GDM1 (cell line): ENCODE measurements at regions not wholly inside any gene's neighbourhood (a gene's known extent, or its start where the extent isn't known, plus 50 kb on each side); places are given as distances from the start of the nearest gene placed in this dataset.

Experiments
- DNase-seq: peaks from one replicate; lab custom pipeline; 2025; lab: John Stamatoyannopoulos, UW

- no peak for DNase-seq
These were observed 210.5 kb downstream of the CTTN start for GRCh38 chr11:70608568-70609470.

DNA sequence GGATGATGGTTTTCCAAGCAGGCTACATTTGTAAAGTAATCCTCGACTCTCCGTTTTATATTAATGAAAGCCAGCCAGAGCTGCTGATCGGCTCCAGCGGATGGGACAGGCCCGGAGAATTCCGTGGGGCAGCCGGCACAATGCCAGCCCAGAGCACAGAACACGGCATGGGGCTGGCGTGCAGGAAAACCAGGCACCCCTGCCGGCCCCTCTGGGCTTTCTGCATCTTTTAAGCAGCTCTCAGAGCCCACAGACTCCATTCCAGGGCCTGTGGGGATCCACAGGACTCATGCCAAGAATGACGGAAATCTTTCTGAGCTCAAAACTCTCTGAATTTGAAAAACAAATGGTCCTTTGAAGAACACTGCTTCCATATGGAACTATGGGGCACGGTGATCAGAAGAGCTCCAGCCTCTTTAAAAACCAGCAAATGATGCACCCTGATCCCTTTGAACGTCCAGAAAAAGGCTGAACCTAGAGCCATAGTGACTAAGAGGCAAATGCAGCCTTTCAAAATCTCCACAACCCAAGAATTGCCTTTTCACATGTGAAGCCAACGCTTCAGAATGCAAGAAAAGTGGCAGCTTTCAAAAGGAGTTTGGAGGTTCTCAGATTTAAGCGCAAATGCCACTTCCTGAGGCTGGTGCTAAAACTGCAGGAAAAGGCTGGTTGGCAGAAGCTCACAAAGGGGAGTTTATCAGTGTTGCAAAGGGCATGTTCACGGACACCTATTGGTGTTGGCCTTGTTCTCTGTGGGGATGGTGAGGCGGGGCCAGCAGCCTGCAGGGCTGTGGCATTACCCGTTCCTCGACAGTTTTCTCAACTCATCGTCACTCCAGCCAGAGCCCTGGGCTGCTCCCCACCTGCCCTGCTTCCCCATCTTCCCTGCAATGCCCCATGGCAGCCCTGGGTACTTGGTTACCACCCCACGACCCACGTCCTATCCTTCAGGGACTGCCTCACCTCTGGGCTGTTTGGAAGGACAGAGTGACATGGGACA is 212.5 kb downstream of the CTTN start:
- no peak for DNase-seq

DNA sequence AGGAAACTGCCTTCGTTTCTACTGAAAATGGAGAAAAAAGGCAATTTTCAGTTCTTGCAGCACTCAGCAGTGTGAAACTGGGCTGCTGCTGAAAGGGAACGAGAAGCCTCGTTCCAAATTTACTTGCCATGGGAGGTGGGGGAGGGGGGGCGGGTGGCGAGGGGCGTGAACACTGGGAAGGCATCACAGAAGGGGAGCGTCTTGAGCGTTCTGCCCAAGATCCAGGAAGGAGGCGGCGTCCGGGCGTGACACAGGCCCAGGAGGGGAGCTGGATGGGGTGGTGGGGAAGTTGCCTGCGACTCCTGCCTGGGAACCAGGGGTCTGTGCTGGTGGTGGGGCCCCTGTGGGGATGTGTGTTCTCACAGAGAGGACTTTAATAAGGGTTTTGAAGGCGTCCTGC is 213.5 kb downstream of the CTTN start:
- no peak for DNase-seq

DNA sequence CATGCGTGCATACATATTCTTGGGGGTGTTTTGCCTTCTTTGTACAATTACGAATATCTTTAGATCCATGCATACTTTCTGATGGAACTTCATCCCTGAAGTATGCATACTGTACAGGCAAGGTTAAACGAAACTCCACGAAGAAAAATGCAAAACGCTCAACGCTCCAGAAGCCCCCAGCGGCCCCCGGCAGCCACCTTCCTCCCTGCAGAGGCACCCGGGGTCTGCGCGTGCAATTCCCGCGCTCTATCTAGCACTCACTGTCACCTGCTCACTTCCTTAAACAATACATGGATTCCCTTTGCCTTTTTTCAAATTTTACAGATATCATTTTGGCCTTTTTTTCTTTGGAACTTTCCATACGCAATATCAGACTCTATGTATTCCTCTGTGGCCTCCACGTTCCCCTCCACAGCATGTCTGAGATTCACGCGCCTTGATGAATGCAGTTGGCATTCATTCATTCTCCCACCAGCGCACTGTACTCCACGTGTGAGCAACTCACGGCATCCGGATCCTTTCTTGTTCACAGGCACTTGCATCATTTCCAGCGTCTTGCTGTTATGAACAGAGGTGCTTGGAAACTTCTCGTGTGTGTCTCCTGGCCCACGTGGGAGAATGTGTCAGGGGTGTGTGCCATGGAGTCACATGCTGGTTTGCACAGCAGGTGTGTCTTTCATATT is 214.3 kb downstream of the CTTN start:
- no peak for DNase-seq

GRCh38 chr11:70614034-70614681 is 215.8 kb downstream of the CTTN start:
- no peak for DNase-seq

DNA sequence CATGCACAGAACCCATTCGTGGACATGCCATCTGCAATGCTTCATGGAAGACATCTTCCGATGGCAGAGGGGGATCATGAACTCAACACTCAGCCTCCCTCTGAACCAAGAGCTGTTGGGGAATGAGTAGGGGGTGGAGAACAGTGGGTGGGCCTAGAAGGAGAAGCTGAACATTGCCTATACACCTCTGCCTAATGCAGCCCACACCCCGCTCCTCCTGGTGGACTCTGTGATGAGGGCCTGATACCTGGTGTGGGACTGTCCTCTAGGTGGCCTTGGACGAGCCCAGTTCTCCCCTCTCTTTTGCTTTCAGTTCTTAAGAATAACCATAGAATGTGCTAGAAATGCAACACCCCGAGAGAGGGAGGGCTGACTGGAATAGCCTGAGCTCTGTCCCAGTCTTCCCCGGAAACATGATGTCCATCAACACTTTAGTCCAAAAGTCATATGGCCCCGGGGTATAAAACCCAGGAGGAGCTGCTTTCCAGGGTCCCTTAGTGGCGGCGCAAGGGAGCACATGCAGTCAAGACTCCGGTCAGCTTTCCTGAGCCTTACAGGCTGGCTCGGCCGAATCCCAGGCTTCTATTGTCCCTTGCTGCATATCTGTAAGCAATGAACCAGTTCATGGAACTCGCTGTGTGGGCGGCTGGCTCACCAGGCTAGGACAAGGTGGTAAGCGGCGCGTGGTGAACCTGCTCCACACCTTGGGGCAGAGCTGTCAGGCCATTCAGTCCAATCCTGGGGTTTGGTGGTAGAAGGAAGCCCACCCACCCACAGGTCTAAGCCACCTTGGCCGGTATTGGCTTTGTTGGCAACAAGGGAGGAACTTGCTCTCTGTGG is 216.9 kb downstream of the CTTN start:
- DNase-seq: no peak

GRCh38 chr11:70616317-70616716 is 218.0 kb downstream of the CTTN start:
- DNase-seq: no peak

DNA sequence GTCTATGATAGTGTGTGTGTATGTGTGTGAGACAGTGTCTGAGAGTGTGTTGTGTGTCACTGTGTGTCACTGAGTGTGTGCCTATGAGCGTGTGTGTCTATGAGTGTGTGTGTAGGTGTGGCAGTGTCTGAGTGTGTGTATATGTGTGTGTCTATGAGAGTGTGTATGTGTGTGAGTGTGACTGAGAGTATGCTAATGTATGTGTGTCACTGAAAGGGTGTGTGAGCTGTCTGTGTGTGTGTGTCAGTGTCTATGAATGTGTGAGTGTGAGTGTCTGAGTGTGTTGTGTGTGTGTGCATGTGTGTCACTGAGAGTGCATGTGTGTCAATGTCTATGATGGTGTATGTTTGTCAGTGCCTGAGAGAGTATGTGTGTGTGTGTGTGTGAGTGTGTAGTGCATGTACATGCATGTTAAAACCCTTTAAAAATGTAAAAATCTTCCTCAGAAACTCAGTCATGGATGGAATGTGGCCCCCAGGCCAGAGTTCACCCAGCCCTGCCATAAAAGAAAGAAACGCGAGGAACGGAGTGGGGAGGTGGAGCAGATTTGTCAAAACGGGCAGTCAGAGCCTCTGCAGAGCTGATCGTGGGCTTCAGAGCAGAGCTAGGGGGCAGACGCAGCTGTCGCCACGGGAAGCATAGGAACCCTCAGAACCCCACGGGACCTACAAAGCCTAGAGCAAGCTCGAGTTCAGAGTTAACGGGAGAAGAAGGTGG is 218.8 kb downstream of the CTTN start:
- DNase-seq: no peak

DNA sequence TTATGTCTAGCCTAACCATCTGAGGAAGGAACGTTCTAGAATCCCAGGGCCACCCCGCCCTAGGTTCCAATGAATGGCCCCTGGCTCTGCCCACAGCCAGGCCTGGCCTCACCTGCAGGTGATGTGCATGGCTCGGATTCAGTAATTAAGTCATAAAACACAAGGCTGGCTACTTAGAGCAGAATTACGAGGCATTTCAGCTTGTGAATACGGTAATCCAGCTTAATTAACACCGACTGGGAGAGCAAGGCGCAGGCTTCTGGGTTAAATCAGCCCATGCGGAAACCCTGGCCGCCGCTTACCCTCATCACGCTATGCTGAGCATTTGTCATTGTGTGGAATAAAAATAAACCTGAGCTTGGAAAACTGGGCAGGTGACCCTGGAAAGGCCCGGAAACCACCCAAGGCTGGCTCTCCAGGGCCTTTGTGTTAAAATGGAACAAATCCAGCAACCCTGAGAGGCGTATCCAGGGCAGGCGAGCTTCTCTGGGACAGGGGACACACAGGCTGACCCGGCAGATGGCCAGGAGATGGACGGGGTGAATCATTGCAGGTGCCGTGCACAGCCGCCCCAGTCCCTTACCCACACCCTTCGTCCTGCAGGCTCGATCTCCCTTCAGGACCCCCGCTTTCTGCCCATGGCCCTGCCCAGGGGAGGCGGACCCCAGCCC is 220.2 kb downstream of the CTTN start:
- no peak for DNase-seq

DNA sequence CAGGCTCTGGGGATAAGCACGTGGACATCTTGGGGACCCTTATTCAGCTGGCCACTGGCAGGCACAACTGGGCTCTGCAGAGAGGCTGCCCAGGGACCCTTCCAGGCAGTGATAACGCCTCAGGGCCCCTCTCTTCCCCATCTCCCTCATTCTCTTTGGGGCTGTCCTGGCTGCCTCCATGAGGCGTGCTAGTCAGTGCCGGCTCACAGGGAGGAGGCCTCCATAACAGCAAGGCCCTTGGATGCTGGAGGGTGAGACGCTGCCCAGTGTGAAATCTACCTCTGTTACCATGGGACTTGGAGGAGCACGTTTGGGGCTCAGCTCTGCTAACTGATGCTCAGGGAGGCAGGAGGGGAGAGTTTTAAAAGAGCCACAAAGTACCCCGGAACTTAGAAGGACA is 221.3 kb downstream of the CTTN start:
- DNase-seq: no peak

- DNase-seq: no peak
These were observed 222.3 kb downstream of the CTTN start for GRCh38 chr11:70620510-70621184.

DNA sequence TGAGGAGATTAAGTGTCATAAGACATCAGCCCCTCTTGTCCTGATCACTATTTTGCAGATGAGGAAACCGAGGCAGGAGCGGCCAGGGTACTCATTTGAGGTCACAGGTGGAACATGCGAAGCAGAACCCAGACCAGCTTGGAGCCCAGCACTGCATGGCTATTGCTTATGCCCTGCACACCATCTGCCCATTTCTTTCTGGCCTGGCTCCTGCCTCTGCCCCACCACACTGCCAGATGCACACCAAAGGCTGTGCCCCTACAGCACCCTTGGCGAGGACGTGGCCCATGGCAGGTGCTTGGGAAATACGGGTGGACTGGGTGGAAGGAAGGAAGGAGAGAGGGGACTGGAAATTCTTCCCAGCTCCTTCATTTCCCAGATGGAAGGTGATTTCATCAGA is 222.9 kb downstream of the CTTN start:
- DNase-seq: no peak

- DNase-seq: no peak
These were observed 223.8 kb downstream of the CTTN start for GRCh38 chr11:70622091-70622490.

DNA sequence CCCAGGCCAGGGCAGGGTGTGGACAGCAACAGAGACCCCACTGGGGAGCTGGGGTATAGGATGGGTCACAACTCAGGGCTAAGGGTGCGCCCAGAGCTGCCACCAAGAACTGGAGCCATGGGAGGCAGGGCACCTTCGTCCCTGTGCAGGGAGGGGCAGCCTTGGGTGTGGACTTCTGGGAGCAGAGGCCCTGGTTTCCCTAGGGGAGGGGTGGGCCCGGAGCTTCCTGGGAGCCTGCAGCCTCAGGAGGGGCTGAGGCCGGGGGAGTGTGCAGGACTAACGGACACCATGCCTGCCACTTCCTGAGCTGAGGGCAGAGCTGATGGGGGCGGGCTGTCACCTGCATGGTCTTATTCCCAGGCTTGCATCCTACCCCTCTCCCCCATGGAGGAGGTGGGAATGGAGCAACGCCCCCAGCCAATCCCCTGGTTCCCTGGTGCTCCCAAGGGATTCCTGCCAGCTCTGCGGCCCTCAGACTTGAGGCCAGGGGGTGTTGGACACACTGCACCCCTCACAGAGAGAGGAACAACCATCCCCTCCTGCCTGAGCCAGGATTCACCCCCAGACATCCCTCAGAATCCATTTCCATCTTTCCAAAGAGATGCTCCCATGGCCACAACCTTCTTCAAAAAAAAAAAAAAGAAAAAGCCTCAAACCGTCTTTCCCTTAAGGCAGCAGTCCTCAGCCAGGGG is 225.7 kb downstream of the CTTN start:
- DNase-seq: no peak

DNA sequence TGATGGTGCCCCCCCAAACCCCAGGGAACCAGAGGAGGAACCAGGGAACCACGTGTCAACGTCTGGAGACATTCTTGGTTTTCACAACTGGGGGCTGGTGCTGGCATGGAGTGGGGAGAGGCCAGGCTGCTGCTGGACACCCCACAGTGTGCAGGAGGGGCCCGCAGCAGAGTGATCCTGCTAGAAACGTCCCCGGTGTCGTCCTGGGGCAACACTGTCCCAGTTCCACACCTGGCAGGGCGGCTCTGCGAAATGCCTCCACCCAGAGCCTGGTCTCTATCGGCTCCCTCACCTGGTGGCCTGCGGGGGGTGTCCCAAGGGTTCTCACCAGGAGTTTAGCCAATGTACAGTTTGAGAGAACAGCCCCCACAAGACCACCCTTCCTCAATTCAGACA is 226.3 kb downstream of the CTTN start:
- DNase-seq: no peak

DNA sequence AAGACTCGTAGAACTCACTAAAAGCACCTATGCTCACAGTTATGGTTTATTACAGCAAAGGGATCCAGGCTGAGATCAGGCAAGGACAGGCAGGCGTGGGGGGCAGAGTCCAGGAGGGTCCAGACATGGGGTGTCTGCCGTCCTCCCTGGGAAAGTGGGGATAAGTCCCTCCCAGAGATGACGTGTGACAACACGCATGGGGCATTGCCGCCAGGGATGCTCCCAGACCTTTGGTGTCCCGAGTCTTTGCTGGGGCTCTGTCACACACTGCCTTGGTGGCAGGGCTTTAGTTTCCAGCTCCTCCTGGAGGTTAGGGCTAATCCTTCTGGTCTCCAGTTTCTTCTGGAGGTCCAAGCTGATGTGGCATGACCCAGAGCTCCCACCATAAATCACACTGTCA is 226.7 kb downstream of the CTTN start:
- DNase-seq: no peak

- no peak for DNase-seq
These were observed 227.5 kb downstream of the CTTN start for GRCh38 chr11:70625582-70626518.
